SH-SY5Y (cell line): ENCODE measurements at regions not wholly inside any gene's neighbourhood (a gene's known extent, or its start where the extent isn't known, plus 50 kb on each side); places are given as distances from the start of the nearest gene placed in this dataset.

Experiments
- GATA2 ChIP-seq: IDR thresholded peaks from 2 replicates; pipeline ENCODE4 v1.6.1; 2011; ENCODE audit warnings: mild to moderate bottlenecking, low read depth, low read length
- GATA3 ChIP-seq: IDR thresholded peaks from 2 replicates; pipeline ENCODE4 v1.6.1; 2011; ENCODE audit warnings: low read depth, mild to moderate bottlenecking, low read length, moderate library complexity

DNA sequence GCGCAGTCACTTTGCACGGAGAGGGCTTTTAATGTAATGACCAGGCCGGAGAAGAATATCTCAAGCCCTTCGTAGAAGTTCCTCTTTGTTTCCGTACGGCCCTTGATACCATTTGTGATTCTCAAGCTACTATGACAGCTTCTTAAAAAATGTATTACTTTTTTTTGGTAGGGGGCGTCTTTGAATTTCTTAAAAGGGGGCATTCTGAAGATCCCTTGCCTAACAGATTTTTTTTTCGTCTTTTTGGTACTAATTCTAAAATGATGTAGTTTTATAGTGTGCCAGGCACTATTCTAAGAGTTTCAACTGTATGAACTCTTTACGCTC is 614.0 kb downstream of the MCTP2 start:
- TF ChIP-seq GATA2 (no peak), GATA3 (no peak)

- no peak for TF ChIP-seq GATA3
- no peak for TF ChIP-seq GATA2
Observed at GRCh38 chr15:94847325-94847724, 616.0 kb downstream of the MCTP2 start.

DNA sequence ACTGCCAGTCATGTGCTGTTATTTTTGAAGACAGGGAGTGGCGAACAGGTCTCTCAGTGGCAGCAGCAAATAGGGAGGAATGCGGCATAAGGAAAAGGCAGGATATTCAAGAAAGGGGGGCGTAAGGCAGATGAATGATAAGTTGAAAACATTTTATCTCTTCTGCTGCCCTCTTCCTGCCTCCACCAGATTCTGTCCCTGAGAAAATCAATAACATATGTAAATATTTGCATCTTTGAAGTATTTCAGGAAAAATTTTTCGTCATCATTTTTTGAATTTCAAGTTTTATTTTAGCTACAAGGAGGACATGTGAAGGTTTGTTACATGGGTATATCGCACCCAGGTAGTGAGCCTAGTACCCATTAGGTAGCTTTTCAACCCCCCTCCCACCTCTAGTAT is 616.7 kb downstream of the MCTP2 start:
- TF ChIP-seq GATA3 (no peak), GATA2 (no peak)

DNA sequence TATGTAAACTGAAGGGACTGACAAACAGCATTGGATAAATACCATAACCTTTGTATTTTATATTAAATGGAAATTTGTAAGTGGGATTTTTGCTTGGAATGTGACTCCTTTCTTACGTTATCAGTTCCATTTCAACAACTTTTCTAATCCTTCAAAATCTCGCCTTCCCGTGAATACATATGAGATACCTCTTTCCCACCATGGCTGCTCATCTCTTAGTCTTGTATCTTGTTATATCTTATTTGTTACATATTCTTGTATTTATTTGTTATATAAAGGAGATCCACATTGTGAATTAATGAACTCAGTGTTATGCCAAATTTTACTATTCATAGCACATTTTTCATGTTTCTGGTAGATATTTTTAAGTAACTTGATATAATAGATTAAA is 623.7 kb downstream of the MCTP2 start:
- TF ChIP-seq GATA2 (no peak), GATA3 (no peak)

GRCh38 chr15:94855409-94856266 is 624.3 kb downstream of the MCTP2 start:
- TF ChIP-seq GATA2 (no peak), GATA3 (no peak)

DNA sequence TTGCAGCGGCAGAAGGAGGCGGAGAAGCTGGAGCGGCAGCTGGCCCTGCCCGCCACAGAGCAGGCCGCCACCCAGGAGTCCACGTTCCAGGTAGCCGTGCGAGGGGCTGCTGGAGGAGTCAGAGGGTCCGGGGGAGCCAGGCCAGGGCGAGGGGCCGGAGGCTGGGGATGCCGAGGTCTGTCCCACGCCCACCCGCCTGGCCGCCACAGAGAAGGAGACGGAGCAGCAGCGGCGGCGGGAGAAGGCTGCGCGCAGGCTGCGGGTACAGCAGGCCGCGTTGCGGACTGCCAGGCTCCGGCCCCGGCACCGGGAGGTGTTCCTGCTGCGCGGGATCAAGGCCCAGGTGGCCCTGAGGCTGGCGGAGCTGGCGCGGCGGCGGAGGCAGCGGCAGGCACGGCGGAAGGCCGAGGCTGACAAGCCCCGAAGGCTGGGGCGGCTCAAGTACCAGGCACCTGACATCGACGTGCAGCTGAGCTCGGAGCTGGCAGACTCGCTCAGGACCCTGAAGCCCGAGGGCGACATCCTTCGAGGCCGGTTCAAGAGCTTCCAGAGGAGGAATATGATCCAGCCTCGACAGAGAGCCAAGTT is 625.0 kb downstream of the MCTP2 start:
- TF ChIP-seq GATA3 (no peak), GATA2 (no peak)

DNA sequence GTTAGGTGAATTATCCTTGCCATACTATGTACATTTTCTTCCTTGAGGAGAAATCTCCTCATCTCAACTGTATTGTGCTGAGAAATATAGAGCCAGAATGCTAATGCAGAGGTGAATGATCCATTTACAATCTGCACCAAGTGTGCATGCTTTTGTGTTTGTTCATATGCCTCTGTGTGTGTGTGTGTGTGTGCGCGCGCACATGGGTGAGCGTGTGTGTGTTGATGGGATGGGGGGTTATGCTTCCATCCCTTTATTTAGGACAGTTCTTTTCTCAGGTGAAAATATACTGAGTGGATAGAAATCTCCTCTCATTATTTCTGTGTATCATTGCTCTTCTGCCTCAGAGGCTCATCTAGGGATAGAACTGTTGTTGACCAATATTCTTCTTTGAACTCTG is 626.1 kb downstream of the MCTP2 start:
- no peak for TF ChIP-seq GATA2
- no peak for TF ChIP-seq GATA3

DNA sequence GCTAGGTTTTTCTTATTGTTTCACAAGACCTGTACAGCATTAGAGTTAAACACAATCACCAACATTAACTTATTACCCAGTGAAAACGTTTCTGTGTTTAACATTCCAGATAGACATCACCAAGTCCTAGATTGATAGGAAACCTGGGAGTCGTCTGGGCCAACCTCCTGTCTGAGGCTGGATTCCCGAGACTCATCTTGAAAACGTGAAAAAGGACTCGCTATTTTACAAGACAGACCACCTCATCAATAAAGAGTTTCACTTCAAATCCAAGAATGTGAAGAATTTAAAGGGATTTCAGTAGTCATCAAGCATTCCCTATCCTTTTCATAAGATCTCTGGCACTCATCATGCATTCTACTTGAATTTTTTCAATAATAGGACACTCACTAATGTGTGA is 626.6 kb downstream of the MCTP2 start:
- no peak for TF ChIP-seq GATA3
- no peak for TF ChIP-seq GATA2

- TF ChIP-seq GATA3 (no peak), GATA2 (no peak)
Observed at GRCh38 chr15:94858449-94858848, 627.1 kb downstream of the MCTP2 start.

DNA sequence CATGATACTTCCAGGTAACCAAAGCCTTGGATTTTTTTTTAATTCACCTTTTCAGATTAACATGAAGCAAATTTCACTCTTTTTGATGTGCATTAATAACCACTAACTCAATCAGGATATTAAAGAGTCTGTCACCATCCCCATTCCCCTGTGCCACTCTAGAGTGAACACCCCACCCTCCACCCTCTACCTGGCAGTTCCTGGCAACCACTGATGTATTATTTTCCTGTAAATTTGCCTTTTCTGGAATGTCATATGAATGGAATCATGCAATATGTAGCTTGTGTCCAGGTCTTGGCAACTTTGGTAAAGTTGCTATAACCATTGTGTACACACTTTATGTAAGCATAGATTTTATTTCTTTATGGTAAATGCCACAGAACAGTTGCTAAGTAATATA is 627.6 kb downstream of the MCTP2 start:
- TF ChIP-seq GATA2 (no peak), GATA3 (no peak)

DNA sequence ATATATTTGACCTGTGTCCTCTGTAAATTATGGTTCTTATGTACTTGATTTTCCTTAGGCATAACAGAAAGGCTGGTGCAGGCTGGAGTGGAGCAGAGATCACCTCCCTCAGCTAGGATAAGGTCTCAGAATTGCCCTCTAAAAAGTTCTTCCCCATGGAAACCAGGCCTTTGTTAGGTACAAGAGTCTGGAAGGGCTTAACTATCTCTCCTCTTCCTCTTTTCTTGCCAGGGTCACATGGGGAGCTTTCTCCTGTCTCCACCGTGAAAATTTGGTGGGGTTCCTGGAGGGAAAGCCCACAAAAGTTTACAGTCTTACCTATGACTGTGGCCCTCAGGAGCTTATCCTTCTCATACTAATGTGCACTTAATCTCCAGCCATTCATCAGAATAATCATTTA is 633.2 kb downstream of the MCTP2 start:
- TF ChIP-seq GATA2 = no peak
- no peak for TF ChIP-seq GATA3

DNA sequence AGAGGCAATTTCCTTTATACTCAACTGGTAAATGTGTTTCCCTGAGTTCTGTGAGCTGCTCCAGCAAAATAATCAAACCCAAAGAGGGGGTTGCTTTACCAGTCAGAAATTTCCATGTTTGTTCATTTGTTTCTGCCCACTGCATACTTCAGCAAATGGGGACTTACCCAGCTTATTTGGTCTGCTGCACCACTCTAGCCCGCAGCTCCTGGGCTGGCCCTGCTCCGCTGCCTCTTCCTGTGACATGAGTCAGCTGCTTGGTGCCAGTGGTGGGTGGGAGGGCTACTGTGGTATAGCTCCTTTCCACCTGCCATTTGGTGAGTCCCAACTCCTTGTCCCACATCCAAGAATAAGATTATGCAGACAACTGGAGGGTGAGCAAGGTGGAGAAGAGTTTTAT is 644.2 kb downstream of the MCTP2 start:
- no peak for TF ChIP-seq GATA2
- TF ChIP-seq GATA3 = no peak

GRCh38 chr15:94877833-94878232 is 646.5 kb downstream of the MCTP2 start:
- no peak for TF ChIP-seq GATA2
- no peak for TF ChIP-seq GATA3

GRCh38 chr15:94882071-94882712 is 650.8 kb downstream of the MCTP2 start:
- no peak for TF ChIP-seq GATA3
- TF ChIP-seq GATA2 = no peak

GRCh38 chr15:94887391-94887790 is 656.0 kb downstream of the MCTP2 start:
- TF ChIP-seq GATA3 (no peak), GATA2 (no peak)
